H9 (cell line): ENCODE measurements at regions not wholly inside any gene's neighbourhood (a gene's known extent, or its start where the extent isn't known, plus 50 kb on each side); places are given as distances from the start of the nearest gene placed in this dataset.

Experiments
- DNase-seq: peaks from one replicate; pipeline ENCODE4 v3.0.0-alpha.2; 2017
- H2AFZ ChIP-seq: one replicate; pipeline ENCODE4 v1.6.1; 2013; ENCODE audit warnings: mild to moderate bottlenecking, low read length, control low read depth, moderate library complexity
- H2AK5ac ChIP-seq: 2 replicates; pipeline ENCODE4 v1.6.1; 2013; ENCODE audit warnings: low read length, control low read depth, mixed read lengths; ENCODE audit not compliant: insufficient read length
- H2BK120ac ChIP-seq: one replicate; pipeline ENCODE4 v1.6.1; 2013; ENCODE audit warnings: low read depth, mild to moderate bottlenecking, low read length, control low read depth, inconsistent platforms; ENCODE audit not compliant: poor library complexity, severe bottlenecking
- H2BK12ac ChIP-seq: 2 replicates; pipeline ENCODE4 v1.6.1; 2013; ENCODE audit warnings: low read length, control low read depth, mixed read lengths, low read depth; ENCODE audit not compliant: insufficient read length
- H2BK15ac ChIP-seq: 2 replicates; pipeline ENCODE4 v1.6.1; 2013; ENCODE audit warnings: low read depth, low read length, control low read depth
- H2BK20ac ChIP-seq: one replicate; pipeline ENCODE4 v1.6.1; 2013; ENCODE audit warnings: low read depth, mild to moderate bottlenecking, low read length, control low read depth, inconsistent platforms; ENCODE audit not compliant: poor library complexity, severe bottlenecking
- H2BK5ac ChIP-seq: 2 replicates; pipeline ENCODE4 v1.6.1; 2013; ENCODE audit warnings: low read length, control low read depth, mixed read lengths; ENCODE audit not compliant: insufficient read length
- H3K14ac ChIP-seq: 2 replicates; pipeline ENCODE4 v1.6.1; 2013; ENCODE audit warnings: low read length, control low read depth; ENCODE audit not compliant: insufficient read depth
- H3K18ac ChIP-seq: 2 replicates; pipeline ENCODE4 v1.6.1; 2013; ENCODE audit warnings: low read depth, mild to moderate bottlenecking, mixed read lengths, low read length, control low read depth; ENCODE audit not compliant: insufficient read length
- H3K23ac ChIP-seq: 2 replicates; pipeline ENCODE4 v1.6.1; 2013; ENCODE audit warnings: low read length, control low read depth, mixed read lengths, low read depth; ENCODE audit not compliant: insufficient read length
- H3K23me2 ChIP-seq: 2 replicates; pipeline ENCODE4 v1.6.1; 2013; ENCODE audit warnings: low read depth, mild to moderate bottlenecking, mixed read lengths, low read length, control low read depth; ENCODE audit not compliant: insufficient read length, poor library complexity, severe bottlenecking
- H3K27ac ChIP-seq: 2 replicates; pipeline ENCODE4 v1.5.1; 2013; ENCODE audit warnings: low read length, control low read depth, mixed read lengths, low read depth; ENCODE audit not compliant: insufficient read length
- H3K27me3 ChIP-seq: 2 replicates; pipeline ENCODE4 v1.6.1; 2013; ENCODE audit warnings: low read length, control low read depth, inconsistent platforms; ENCODE audit not compliant: insufficient read depth
- H3K4ac ChIP-seq: 2 replicates; pipeline ENCODE4 v1.6.1; 2013; ENCODE audit warnings: low read depth, mild to moderate bottlenecking, control low read depth, inconsistent platforms, low read length, moderate library complexity
- H3K4me1 ChIP-seq: 2 replicates; pipeline ENCODE4 v1.6.1; 2013; ENCODE audit warnings: low read length, control low read depth, inconsistent platforms; ENCODE audit not compliant: insufficient read depth
- H3K4me2 ChIP-seq: 2 replicates; pipeline ENCODE4 v1.6.1; 2013; ENCODE audit warnings: low read length, control low read depth, mixed read lengths; ENCODE audit not compliant: insufficient read length, insufficient read depth
- H3K56ac ChIP-seq: 2 replicates; pipeline ENCODE4 v1.6.1; 2013; ENCODE audit warnings: low read depth, mild to moderate bottlenecking, mixed read lengths, low read length, control low read depth; ENCODE audit not compliant: insufficient read length
- H3K79me1 ChIP-seq: 2 replicates; pipeline ENCODE4 v1.6.1; 2013; ENCODE audit warnings: low read depth, mild to moderate bottlenecking, moderate library complexity, low read length, control low read depth, inconsistent platforms; ENCODE audit not compliant: insufficient read depth, poor library complexity, severe bottlenecking
- H3K79me2 ChIP-seq: 2 replicates; pipeline ENCODE4 v1.6.1; 2013; ENCODE audit warnings: low read length, control low read depth, inconsistent platforms; ENCODE audit not compliant: insufficient read depth
- H3K9ac ChIP-seq: 2 replicates; pipeline ENCODE4 v1.6.1; 2013; ENCODE audit warnings: low read length, control low read depth, mixed read lengths; ENCODE audit not compliant: insufficient read length; ENCODE audit errors: extremely low read depth
- H3K9me3 ChIP-seq: one replicate; pipeline ENCODE4 v1.6.1; 2013; ENCODE audit warnings: low read depth, low read length, inconsistent platforms; ENCODE audit not compliant: control insufficient read depth
- H3T11ph ChIP-seq: one replicate; pipeline ENCODE4 v1.6.1; 2013; ENCODE audit warnings: mild to moderate bottlenecking, low read length, control low read depth, inconsistent platforms
- H4K20me1 ChIP-seq: one replicate; pipeline ENCODE4 v1.6.1; 2013; ENCODE audit not compliant: control insufficient read depth, insufficient read length, insufficient read depth
- H4K5ac ChIP-seq: 2 replicates; pipeline ENCODE4 v1.6.1; 2013; ENCODE audit warnings: low read depth, mild to moderate bottlenecking, mixed read lengths, low read length, control low read depth; ENCODE audit not compliant: insufficient read length
- H4K8ac ChIP-seq: replicated peaks from 2 replicates; pipeline ENCODE4 v1.6.1; 2013; ENCODE audit warnings: low read length, control low read depth, mixed read lengths, low read depth; ENCODE audit not compliant: insufficient read length
- H4K91ac ChIP-seq: 2 replicates; pipeline ENCODE4 v1.6.1; 2013; ENCODE audit warnings: low read depth, mild to moderate bottlenecking, moderate library complexity, mixed read lengths, low read length, control low read depth; ENCODE audit not compliant: insufficient read length
- H3K27ac Mint-ChIP-seq, 3 experiments: 2 replicates in 2 of 3; 3 replicates in 1 of 3; pipeline ENCODE4 v1.8.0; 2020 to 2021; ENCODE audit warnings: mixed read lengths in 3 of 3, mild to moderate bottlenecking in 1 of 3, moderate library complexity in 1 of 3
- H3K27me3 Mint-ChIP-seq: 2 replicates; pipeline ENCODE4 v1.8.0; 2021; ENCODE audit warnings: low read depth, mild to moderate bottlenecking, moderate library complexity, mixed read lengths
- H3K36me3 Mint-ChIP-seq, 3 experiments: 2 replicates in 2 of 3; 3 replicates in 1 of 3; pipeline ENCODE4 v1.8.0; 2020 to 2021; ENCODE audit warnings: low read depth in 3 of 3, mixed read lengths in 3 of 3; ENCODE audit not compliant: insufficient read depth in 1 of 3
- H3K4me1 Mint-ChIP-seq, 2 experiments: 2 replicates each; pipeline ENCODE4 v1.8.0; 2020; ENCODE audit warnings: mixed read lengths in 2 of 2
- H3K4me3 Mint-ChIP-seq, 2 experiments: 2 replicates in 1 of 2; 3 replicates in 1 of 2; pipeline ENCODE4 v1.8.0; 2020 to 2021; ENCODE audit warnings: mild to moderate bottlenecking in 2 of 2, mixed read lengths in 2 of 2, moderate library complexity in 1 of 2
- H3K9me3 Mint-ChIP-seq, 2 experiments: 2 replicates in 1 of 2; 3 replicates in 1 of 2; pipeline ENCODE4 v1.8.0; 2020; ENCODE audit warnings: mild to moderate bottlenecking in 2 of 2, mixed read lengths in 2 of 2, moderate library complexity in 1 of 2
- WGBS: extraction: QIAGEN DNeasy Blood & Tissue Kit; methylation state at CpG from one replicate; pipeline ENCODE4 v1.1.7; 2013; ENCODE audit warnings: missing lambda C conversion rate, low lambda C conversion rate, mixed read lengths; ENCODE audit not compliant: insufficient read length; ENCODE audit errors: extremely low coverage; 5-methylcytosine and 5-hydroxymethylcytosine counted together
- TF ChIP-seq, protein P1 (sequence below): fragments of 200-600 bp; sonication (generic); conservative IDR thresholded peaks from 3 replicates; pipeline ENCODE4 v1.8.0; 2021; ENCODE audit warnings: antibody characterized with exemption, mild to moderate bottlenecking

GRCh38 chr6:170100046-170100445, 190.8 kb downstream of the DLL1 start:
- Mint-ChIP-seq H3K4me3 (no peak overlapping the region), H3K27ac (no peak overlapping the region; a peak in 1 of 7 replicates), H3K4me1 (peaks cover 15 to 16% of the 10 kb centered on the region in 2 experiments), H3K36me3 (peaks cover 3 to 7% (median 5%) of the 10 kb centered on the region in 3 experiments; a peak in 6 of 7 replicates), H3K9me3 (peaks cover 6 to 10% of the 10 kb centered on the region in 2 experiments; a peak in 4 of 5 replicates), H3K27me3 (peaks cover 3% of the 10 kb centered on the region)
- Histone ChIP-seq H3K23ac (no peak overlapping the region), H3K27me3 (no peaks in the 10 kb centered on the region), H3K9ac (no peak overlapping the region), H2BK5ac (no peak overlapping the region), H2BK12ac (no peak overlapping the region), H3K27ac (no peak overlapping the region), H4K8ac (no peak overlapping the region), H2AFZ (no peak overlapping the region), H2BK20ac (no peak overlapping the region), H3K23me2 (no peaks in the 10 kb centered on the region), H4K5ac (no peak overlapping the region), H2AK5ac (no peak overlapping the region), H4K20me1 (no peaks in the 10 kb centered on the region), H3K79me2 (no peaks in the 10 kb centered on the region), H3K56ac (no peak overlapping the region), H3K79me1 (no peaks in the 10 kb centered on the region), H3K9me3 (no peaks in the 10 kb centered on the region), H3K4me1 (no peaks in the 10 kb centered on the region), H3K18ac (no peak overlapping the region), H3T11ph (no peak overlapping the region), H3K14ac (no peak overlapping the region), H2BK120ac (no peak overlapping the region), H2BK15ac (no peak overlapping the region), H3K4me2 (no peak overlapping the region), H4K91ac (no peak overlapping the region), H3K4ac (no peak overlapping the region)
- TF ChIP-seq, protein P1, sequence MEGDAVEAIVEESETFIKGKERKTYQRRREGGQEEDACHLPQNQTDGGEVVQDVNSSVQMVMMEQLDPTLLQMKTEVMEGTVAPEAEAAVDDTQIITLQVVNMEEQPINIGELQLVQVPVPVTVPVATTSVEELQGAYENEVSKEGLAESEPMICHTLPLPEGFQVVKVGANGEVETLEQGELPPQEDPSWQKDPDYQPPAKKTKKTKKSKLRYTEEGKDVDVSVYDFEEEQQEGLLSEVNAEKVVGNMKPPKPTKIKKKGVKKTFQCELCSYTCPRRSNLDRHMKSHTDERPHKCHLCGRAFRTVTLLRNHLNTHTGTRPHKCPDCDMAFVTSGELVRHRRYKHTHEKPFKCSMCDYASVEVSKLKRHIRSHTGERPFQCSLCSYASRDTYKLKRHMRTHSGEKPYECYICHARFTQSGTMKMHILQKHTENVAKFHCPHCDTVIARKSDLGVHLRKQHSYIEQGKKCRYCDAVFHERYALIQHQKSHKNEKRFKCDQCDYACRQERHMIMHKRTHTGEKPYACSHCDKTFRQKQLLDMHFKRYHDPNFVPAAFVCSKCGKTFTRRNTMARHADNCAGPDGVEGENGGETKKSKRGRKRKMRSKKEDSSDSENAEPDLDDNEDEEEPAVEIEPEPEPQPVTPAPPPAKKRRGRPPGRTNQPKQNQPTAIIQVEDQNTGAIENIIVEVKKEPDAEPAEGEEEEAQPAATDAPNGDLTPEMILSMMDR: no peak
- DNase-seq: no peak
- no CpG with 5 or more reads among the region's 8 CpGs for WGBS
